ENCODE measurements at regions not wholly inside any gene's neighbourhood (a gene's known extent, or its start where the extent isn't known, plus 50 kb on each side); places are given as distances from the start of the nearest gene placed in this dataset.

DNA sequence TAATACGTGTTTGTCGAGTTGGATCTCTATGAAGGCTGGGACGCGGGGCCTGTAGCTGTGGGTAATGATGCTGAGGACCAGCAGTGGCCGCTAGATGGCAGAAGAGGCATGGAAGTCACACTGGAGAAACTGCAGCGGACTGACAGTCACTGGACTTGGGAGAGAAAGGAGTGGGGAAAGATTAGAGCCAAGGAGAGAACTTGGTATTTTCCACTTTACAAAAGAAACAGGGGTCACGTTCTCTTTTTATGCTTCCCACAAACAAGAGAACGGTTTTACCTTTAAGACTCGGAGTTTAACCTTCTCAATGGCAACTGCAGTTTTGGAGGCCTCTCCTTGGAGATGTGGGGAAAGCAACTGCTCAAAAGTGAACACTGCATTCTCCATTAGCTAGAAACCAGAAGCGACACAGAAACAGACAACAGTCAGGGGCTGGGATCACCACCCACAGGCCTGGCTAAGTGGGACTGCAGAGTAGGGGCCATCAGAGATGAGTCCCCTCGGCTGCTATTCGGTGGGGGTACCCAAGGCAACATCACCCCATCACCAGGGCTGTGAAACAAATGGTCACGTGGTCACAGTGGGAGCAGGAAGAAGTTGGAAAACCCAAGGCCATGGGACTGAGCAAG, 51.1 kb upstream of the EDEM3 start (continued):
- TF ChIP-seq ZMYM4 (CRISPR knock-in tag; IDR thresholded peaks at IDR 0.05) (0 out of 2 replicates have a peak, but pooled peaks have one; percentile 19), PAWR (CRISPR knock-in tag; IDR thresholded peaks at IDR 0.05; ENCODE audit: borderline replicate concordance) (no peak), PREB (CRISPR knock-in tag; IDR thresholded peaks at IDR 0.05) (no peak), KDM6A (CRISPR knock-in tag; IDR thresholded peaks at IDR 0.05; ENCODE audit: low read depth) (no peak), BHLHE40 (IDR thresholded peaks at IDR 0.05; ENCODE audit: low read length) (no peak), SIN3B (IDR thresholded peaks at IDR 0.05; ENCODE audit: low read length) (no peak), RARA (CRISPR knock-in tag; IDR thresholded peaks at IDR 0.05) (no peak), TEF (CRISPR knock-in tag; IDR thresholded peaks at IDR 0.05) (no peak), MATR3 (CRISPR knock-in tag; IDR thresholded peaks at IDR 0.05) (no peak), PTBP1 (IDR thresholded peaks at IDR 0.05; ENCODE audit: low read depth, low read length, poor library complexity, severe bottlenecking) (no peak), ZNF547 (CRISPR knock-in tag; IDR thresholded peaks at IDR 0.05) (no peak), ZNF354B (CRISPR knock-in tag; IDR thresholded peaks at IDR 0.05) (no peak), IKZF4 (CRISPR knock-in tag; IDR thresholded peaks at IDR 0.05; ENCODE audit: borderline replicate concordance, low read depth, not compliant biosample characterization) (no peak), IRF2 (CRISPR knock-in tag; IDR thresholded peaks at IDR 0.05) (no peak), SOX6 (IDR thresholded peaks at IDR 0.05) (no peak), SOX6 (CRISPR knock-in tag; IDR thresholded peaks at IDR 0.05) (peak; percentile 30; the same call in 1 of the 2 replicates), ZFP36 (IDR thresholded peaks at IDR 0.05; ENCODE audit: borderline replicate concordance, low read depth, low read length, partially characterized antibody) (no peak), SIX4 (CRISPR knock-in tag; IDR thresholded peaks at IDR 0.05) (no peak), ZSCAN31 (CRISPR knock-in tag; IDR thresholded peaks at IDR 0.05; ENCODE audit: low read depth) (no peak), RNF219 (CRISPR knock-in tag; IDR thresholded peaks at IDR 0.05) (no peak), ZNF773 (CRISPR knock-in tag; IDR thresholded peaks at IDR 0.05; ENCODE audit: borderline replicate concordance) (no peak), RFX1 (IDR thresholded peaks at IDR 0.05) (no peak), MAFF (IDR thresholded peaks at IDR 0.05; ENCODE audit: low read depth, low read length) (no peak)
- TF ChIP-seq, protein P1, sequence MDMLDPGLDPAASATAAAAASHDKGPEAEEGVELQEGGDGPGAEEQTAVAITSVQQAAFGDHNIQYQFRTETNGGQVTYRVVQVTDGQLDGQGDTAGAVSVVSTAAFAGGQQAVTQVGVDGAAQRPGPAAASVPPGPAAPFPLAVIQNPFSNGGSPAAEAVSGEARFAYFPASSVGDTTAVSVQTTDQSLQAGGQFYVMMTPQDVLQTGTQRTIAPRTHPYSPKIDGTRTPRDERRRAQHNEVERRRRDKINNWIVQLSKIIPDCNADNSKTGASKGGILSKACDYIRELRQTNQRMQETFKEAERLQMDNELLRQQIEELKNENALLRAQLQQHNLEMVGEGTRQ (IDR thresholded peaks at IDR 0.05; ENCODE audit: low read depth, low read length): peak; percentile 56
- TF ChIP-seq, protein P1 (CRISPR knock-in tag; IDR thresholded peaks at IDR 0.05; ENCODE audit: borderline replicate concordance): peak; percentile 32; the same call in 1 of the 2 replicates
- TF ChIP-seq, protein P2, sequence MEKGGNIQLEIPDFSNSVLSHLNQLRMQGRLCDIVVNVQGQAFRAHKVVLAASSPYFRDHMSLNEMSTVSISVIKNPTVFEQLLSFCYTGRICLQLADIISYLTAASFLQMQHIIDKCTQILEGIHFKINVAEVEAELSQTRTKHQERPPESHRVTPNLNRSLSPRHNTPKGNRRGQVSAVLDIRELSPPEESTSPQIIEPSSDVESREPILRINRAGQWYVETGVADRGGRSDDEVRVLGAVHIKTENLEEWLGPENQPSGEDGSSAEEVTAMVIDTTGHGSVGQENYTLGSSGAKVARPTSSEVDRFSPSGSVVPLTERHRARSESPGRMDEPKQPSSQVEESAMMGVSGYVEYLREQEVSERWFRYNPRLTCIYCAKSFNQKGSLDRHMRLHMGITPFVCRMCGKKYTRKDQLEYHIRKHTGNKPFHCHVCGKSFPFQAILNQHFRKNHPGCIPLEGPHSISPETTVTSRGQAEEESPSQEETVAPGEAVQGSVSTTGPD (CRISPR knock-in tag; IDR thresholded peaks at IDR 0.05): no peak
